OCI-M2 (cell line): ENCODE measurements at regions not wholly inside any gene's neighbourhood (a gene's known extent, or its start where the extent isn't known, plus 50 kb on each side); places are given as distances from the start of the nearest gene placed in this dataset.

Source experiments
- DNase-seq: peaks from one replicate; lab custom pipeline; 2025; ENCODE audit not compliant: unreplicated experiment; lab: John Stamatoyannopoulos, UW

DNA sequence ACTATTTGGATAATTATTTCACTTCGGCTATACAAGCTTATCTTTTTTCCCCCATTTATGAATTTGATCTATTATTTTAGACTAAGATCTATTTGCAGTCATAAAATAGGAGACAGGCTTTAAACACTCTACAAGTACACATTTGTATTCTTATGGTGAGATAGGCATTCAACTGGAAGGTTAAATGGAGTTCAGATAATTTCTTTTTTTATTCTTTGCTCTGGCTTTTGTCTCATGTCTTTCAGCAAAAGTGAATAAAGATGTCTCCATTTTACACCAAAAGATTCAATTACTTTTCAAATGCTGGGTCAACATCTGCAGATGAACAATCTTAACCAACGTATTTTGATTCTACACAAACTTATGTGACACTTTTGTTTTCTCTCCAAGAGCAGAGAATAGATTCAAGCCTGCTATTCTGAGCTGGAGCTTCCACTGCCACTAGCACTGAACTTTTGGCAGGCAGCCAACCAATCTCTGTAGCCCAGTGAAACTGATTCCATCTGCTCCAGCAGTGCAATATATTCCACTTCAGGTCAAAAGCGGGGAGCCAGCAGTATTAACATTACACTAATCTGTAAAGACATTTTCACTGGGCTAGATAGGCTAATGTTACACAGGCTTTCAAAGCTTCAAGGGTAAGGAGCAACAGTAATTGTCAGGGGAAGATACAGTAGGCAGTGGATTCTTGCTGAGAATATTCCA, 452.0 kb upstream of the ZNF608 start:
- no peak for DNase-seq

DNA sequence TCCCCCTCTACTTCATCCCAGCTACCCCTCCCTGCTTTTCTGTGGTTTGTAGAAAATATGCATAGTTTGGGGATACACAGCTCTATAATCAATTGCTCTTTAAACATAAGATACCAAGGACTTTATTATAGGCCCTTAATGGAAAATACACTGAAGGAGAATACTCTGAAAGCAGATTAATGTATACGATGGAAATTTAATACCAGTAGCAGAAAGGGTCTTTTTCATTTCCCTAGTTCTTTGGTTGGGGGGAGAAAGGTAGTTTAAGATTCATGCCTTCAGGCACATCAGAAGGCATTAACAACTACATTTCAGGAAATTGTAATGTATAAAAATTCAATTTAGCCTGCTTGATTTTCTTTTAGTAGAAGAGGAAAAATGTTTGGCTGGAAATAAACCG, 452.9 kb upstream of the ZNF608 start:
- no peak for DNase-seq

DNA sequence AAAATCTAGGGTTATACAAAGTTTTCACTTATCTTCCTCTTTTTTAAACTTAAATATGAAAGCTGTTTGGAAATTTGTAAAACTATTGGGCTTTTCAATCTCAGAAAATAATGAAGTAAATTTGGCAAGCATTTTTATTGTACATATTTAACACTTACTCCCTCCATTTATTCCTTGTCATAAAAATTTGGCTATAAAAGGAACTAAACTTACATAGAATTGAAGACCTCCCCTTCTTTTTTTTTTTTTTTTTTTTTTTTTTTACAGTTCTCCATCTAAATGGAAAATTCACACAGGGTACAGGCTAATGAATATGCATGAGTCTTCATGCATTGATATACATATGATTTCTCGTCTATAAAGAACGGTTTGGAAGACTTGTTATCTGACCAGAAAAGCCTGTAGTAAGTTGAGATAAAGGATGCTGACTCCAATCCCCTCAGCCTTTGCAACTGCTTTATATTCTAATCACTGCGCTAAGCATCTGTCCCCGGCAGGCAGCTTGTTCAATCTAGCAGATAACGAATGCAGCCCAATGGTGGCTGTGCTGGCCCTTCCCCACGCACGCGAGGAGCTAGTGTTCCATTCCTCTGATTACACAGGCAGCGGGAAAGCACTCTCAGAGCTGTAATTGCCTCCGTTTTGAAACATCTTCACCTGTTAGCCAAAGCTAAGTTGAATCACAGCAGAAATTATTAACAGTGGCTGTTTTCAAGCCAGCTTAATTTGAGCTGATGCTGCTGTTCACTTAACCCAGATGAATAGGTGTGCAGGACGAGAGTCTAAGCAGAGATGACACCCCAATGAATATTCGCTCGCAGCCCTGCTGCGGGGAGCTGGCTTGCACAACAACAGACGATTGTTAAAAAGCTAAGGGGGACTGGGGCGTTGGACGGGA, 453.8 kb upstream of the ZNF608 start:
- DNase-seq: no peak

DNA sequence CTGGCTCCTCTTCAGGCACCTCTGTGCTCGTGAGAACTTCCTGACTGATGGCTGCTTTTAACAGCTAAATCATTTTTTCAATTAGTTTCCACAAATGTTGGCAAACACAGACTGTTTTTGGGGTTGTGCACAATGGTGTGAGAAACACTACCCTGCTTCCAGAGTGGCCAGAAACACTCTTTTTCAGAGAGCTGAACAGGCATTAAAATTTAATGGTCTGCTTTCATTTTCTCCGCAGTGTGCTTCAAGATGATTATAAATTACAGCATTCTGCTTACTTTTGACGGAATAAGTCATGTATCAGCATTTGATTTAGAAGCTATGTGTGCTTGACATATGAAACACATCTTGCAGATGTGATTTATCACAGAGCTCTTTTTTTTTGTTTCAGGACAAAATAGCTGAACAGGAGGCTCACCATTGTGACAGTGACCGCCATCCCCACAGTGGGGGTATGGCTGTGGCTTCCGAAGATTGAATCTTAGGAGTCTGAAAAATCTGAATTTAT, 454.5 kb upstream of the ZNF608 start:
- no peak for DNase-seq

DNA sequence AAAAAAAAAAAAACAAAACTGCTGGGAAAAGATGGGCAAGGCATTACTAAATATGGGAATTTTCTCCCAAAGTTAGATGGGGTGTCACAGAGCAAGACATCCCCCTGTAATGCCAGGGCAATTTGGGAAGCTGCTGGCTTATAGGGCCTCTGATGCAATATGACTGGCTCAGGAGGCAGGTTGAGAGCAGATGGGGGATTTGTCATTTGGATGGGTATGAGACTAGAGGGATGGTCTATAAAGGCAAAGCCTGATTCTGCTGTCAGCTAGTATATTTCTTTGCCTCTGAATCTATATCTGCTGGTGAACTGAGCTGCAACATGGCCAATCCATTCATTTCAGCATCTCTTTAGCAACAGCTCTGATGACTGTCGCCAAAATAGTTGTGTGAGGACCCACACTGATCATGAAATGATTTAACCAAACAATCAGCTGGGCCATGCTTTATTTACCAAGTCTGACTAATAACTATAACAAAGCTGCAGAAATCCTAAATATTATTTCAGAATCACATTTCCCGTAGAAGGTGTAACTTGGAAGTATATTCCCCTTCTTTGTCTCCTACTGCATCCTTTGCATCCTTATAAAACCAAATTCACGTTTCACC, 455.1 kb upstream of the ZNF608 start:
- no peak for DNase-seq

DNA sequence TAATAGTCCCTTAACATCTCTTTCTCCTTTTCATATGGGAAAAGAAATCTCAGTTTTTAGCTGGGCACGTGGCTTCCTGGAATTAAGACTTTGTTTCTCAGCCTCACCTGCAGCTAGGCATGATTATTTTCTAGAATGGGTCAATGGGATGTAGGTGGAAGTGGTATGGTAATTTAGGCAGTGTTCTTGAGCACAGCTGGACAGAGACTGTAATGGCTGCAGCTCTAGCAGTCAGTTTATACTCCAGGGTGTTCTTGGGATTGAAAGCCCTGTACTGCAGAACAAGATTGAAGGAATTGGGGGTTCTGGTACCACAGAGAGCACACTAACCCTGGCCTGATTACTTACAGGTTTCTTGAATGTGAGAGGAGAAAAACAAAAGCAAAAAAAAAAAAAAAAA, 455.9 kb upstream of the ZNF608 start:
- DNase-seq: no peak

DNA sequence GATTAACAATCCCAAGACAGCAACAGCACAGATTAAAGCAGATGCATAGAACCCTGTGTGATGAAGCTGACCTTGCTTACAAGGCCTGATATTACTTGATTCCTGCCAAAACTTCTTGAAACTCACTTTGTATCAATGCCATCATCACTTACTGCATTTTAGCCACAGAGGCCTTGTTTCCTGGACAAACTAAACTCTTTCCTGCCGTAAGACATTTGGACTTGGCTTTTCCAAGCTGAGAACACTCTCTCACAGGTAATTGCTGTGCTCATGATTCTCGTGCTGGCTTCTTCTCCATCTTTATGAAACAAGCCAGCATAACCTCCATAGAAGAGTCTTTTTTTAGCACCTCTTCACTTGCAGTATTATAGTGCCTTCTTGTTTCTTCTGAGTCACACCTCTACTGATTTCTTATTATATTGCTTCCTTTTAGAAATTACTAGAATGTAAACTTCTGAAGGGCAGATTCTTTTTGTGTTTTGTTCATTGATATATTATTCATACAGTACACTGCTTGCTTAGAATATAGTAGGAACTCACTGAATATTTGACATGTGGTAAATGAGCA, 456.5 kb upstream of the ZNF608 start:
- no peak for DNase-seq

DNA sequence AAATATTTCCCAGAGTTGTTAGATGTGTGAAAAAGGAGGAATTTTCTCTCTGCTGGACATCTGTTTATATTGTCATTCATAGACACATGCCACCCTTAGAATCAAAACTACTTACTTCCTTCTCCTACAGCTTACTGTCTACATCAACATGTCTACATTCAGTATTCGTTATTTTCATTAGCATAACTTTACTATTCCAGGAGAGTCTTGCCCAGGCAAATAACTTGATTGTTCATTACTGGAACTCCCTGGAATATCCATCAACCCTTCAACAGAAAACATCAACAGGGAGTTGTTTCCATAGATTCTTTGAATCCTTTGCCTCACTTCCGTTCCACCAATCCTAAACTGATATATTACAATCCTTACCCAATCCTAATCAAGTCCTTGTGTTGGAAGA, 457.5 kb upstream of the ZNF608 start:
- no peak for DNase-seq

DNA sequence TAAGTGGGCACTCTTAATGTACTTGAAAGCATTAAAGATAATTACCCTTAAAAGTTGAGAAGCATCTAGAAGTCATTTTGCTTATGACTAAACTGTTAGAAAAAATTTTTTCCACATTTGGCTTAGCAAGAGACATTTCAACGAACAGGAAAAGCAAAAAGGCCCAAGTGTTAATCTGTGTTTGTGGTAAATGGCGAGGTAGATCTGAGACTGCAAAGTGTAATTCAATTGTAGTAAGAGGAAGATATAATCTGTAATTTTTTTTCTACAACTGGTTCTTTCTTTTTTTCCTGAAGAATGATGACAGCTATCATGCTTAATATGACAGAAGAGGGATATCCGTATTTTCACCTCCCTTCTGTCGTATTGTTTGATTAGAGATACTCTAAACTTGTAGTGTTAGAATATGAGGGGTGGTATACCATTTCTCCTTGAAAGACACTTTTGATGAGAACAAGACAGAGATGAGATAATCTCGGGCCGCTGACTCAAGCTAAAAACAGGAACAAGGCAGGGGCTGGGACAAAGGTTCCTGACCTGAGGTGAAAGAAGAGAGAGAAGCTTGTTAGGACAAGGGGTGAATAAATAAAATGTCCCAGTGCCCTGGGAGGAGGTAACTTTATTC, 459.3 kb upstream of the ZNF608 start:
- DNase-seq: no peak

DNA sequence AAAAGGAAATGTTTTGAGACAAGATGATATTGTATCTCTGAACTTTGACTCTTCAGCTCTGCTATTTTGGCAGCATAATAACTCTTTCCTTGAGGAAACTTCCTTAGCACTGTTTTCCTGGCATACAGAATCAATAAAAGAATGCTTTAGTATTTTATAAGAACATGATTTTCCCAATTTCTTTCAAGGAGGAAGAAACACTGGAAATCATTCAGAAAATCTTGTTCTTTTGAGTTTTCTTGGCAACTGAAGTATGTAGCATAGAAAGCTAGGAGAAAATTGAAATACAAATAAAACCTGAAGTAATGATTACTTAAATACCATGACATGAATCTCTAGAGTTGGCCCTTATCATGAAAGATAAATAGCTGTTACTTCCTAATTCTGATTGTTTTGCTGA, 461.4 kb upstream of the ZNF608 start:
- no peak for DNase-seq

DNA sequence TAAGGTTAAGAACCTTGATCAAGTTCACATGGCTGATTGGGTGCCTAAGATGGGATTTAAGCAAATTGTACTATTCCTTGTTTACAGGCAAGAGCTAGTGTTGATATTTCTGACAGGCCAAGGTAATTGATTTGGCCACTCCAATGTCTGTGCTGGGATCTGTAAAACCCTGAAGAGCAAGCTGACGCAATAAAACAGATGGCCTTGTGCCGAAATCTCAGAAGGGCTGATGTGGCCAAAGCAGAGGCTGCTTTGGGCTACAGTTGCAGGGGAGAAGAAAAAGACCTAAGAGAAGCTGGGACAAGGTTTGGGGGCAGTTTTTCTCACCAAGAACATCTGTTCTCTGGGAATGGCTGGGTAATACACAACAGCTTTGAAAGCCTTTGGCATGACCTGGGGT, 463.2 kb upstream of the ZNF608 start:
- no peak for DNase-seq

DNA sequence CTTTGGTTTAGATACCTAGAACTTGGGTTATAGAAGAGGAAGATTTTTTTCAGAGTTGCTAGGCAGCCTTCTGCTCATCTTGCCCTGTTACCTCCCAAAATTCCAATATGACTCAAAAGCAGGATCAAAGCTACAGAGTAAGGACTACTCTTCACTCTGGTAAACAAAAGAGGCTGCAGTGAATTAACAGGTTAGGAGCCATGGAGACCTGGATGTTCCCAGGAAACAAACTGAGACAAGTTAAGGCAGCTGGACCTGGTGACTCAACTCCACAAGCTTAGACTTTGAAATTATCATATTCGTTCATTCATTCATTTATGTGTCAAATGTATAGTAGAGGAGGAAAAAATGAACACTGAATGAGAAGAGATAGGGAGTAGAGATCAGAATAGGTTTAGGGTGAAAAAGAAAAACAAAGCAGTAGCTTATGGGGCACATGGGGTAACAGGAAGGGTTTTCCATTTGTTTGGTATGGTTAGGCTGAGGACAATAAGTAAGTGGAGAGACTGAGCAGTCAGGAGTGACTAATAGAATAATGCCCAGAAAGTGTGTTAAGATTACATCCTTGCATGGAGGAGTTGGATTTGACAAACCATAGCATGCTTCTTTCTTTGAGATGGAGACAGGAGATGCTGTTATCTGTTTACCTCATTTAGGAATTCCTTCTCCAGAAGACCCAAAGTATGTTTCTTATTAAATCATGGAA, 464.0 kb upstream of the ZNF608 start:
- no peak for DNase-seq

DNA sequence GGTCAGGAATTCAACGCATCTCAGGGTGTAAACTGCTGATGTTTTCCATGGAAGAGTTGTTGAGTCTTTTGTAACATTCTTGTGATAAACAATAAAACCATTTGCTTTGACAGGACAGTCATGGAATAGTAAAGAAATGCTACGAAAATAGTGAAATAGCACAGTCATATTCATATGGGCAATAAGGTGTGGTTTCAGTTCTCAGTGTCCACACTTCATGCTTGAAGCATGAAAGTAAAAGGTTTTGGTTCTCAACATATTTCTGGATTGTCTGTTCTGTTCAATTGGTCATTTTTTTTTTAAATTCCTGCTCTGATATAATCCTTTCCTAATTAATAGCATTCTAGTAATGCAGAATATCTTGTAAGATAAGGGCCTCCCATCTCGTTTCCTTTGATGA, 467.6 kb upstream of the ZNF608 start:
- DNase-seq: no peak

DNA sequence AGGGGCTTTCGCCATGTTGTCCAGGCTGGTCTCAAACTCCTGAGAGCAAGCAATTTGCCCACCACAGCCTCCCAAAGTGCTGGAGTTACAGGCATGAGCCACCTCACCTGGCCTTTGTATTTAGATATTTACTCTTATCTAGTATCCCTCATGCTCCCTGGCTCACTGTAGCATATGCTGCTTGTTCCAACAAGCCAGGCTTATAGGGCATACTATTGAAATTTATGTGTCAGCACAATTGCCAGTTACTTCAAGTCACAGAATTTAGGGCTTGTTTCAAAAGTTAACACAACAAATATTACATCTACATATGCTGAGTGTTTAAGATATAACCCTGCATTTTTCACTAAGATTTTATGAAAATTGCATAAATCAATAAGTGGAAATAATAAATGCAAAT, 469.2 kb upstream of the ZNF608 start:
- no peak for DNase-seq

DNA sequence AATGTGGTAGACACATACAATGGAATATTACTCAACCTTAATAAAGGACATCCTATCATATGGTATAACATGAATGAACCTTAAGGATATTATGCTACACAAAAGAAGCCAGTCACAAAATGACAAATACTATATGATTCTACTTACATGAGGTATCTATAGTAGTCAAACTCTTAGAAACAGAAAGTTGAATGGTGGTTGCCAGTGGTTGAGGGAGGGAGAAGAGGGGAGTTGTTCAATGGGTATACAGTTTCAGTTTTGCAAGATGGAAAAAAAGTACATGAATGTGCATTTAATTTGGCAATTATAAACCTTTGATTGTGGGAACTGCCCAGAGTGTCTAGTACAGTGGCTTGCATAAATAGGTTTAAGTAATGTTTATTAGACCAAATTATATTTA, 473.3 kb upstream of the ZNF608 start:
- DNase-seq: no peak

DNA sequence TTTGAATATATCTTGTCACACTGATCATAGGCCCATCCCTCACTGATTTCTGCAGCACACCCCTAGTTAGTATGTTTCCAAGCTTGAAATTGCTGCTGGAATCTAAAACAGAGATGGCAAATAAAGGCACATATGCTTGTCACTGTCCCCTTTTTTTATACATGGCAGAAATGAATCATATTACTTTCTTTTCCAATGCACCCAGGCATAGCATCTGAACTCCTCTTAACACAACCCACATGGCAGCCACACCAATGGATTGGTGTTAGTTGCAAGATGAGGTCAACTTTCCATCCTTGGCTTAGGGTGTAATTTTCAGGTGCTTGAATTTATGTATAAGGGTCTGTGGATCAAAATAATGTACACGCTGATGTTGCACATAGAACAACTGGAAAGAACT, 473.8 kb upstream of the ZNF608 start:
- DNase-seq: no peak

DNA sequence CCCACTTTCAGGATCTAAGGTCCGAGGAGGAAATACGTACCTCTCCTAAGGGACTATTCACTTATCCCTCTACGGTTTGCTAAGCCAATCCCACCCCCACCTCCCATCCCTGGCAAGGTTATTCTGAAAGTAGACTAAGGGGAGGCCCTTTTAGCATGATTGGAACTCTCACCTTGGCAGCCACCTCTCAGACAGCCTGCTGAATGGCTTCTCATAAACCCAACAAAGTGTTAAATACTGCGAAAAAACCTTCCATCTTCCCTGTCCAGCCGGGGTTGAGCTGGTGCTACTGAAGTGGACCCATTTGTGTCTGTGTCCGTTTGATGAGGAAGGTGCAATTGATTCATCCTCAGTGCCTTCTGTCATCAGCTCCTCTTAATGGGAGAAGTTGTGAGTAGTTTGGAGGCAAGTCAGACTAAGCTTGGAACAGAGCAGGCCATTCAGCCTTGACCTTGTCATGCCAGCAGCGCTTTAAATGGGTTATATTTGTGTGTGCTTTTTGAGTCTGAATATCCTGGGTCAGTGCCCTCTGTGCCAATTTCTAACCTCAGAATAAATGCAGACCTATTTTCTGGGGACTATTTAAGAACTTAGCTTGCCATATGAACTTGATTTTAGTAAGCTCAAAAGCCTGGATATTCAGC, 476.3 kb upstream of the ZNF608 start:
- DNase-seq: no peak

DNA sequence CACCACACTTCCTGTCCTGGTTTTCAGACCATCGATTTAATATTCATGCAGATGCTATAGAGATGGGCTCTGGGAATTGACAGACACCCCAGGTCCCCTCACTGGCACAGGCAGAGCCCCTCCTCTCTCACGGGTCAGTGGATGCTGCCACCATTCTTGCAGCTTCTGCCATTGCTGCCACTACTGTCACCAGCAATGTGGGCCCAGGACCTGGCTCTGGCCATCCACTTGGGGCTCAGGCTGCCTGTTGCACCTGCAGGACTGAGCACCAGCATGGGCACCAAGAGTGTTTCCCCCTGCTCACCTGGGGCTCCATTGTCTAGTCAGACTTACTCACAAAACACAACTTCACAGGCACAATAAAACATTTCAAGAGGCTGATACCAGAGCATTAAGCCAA, 479.0 kb upstream of the ZNF608 start:
- DNase-seq: no peak

DNA sequence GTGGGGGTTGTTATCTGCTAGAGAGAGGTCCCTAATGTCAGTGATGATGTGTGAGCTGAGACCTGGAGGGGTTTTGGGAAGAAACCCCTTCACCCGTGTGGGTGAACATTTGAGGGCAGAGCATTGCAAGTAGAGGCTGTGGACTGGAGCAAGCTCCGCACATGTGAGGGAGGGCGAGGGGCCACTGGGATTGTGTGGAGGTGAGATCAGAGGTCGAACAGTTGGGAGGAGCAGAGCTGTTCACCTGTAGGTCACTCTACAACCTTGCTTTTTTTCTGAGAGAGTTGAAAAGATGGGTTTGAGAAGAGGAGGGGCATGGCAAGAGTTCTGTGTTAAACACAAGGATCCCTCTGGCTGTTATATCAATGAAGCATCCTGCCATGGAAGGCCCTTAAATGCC, 480.4 kb upstream of the ZNF608 start:
- DNase-seq: no peak
